Cardiac fibroblast (primary cell): ENCODE measurements at regions not wholly inside any gene's neighbourhood (a gene's known extent, or its start where the extent isn't known, plus 50 kb on each side); places are given as distances from the start of the nearest gene placed in this dataset.
A peak's percentile ranks its signal among the peaks of the same experiment; 100 is the strongest.

Experiments used
- DNase-seq, 2 donors: peaks; one replicate each; pipeline versions ENCODE4 v3.0.0 to v3.0.0-alpha.2; 2010; ENCODE audit warnings: low read depth in 2 of 2
- H3K4me3 ChIP-seq, 2 donors: replicated peaks in 1 of 2; 1 replicate in 1 of 2; 2 replicates in 1 of 2; pipeline ENCODE4 v1.5.1; 2011; ENCODE audit warnings: low read depth in 2 of 2, low read length in 2 of 2, mild to moderate bottlenecking in 2 of 2, moderate library complexity in 1 of 2
- TF ChIP-seq, protein P1 (sequence below): IDR thresholded peaks from one replicate; pipeline ENCODE4 v1.5.1; 2011; ENCODE audit warnings: low read depth, mild to moderate bottlenecking, low read length, inconsistent platforms

DNA sequence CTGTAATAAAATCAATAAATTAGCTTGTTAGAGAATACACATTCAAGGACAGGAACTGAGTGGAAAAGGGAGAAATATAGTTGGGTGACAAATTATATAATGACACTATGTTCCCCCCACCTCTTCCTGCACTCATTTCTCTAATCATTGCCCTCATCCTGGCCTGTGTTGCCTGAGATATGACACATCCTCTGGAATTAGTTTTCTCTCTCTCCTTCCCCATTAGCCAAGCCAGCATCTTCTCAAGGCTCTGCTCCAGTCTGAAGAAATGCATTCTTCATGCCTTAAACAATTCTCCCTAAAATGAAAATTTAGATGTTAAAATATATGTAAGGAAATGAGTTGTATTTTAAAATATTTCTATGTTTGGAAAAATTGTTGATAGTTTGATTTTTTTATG is 280.3 kb downstream of the POU4F1 start:
- H3K4me3 ChIP-seq: no peak overlapping the region
- TF ChIP-seq, protein P1, sequence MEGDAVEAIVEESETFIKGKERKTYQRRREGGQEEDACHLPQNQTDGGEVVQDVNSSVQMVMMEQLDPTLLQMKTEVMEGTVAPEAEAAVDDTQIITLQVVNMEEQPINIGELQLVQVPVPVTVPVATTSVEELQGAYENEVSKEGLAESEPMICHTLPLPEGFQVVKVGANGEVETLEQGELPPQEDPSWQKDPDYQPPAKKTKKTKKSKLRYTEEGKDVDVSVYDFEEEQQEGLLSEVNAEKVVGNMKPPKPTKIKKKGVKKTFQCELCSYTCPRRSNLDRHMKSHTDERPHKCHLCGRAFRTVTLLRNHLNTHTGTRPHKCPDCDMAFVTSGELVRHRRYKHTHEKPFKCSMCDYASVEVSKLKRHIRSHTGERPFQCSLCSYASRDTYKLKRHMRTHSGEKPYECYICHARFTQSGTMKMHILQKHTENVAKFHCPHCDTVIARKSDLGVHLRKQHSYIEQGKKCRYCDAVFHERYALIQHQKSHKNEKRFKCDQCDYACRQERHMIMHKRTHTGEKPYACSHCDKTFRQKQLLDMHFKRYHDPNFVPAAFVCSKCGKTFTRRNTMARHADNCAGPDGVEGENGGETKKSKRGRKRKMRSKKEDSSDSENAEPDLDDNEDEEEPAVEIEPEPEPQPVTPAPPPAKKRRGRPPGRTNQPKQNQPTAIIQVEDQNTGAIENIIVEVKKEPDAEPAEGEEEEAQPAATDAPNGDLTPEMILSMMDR: no peak
- DNase-seq: no peak

DNA sequence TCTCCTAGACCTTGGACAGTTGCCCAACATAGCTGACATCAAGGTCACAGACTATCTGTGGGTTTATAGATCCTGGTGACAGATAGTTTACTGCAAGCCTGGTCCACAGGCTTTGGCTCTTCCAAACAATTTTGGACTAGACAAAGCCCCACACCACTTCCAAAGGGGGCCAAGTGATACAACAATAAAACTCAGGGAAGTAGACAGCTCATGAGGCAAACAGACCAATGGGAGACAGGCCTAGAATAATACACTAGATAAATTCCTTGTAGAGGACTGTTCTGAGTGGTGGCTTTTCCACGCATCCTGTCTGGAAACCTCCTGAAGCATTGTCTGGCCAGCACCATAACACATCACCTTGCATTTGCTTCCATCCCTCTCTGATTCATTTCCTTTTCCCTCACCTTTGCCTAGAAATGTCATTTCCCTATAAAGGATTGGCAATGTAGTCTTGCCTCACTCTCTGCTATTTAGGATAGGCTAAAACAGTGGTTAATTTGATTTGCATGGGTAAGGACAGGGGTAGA is 284.2 kb downstream of the POU4F1 start:
- H3K4me3 ChIP-seq: no peak overlapping the region
- TF ChIP-seq, protein P1: no peak
- no peak for DNase-seq

DNA sequence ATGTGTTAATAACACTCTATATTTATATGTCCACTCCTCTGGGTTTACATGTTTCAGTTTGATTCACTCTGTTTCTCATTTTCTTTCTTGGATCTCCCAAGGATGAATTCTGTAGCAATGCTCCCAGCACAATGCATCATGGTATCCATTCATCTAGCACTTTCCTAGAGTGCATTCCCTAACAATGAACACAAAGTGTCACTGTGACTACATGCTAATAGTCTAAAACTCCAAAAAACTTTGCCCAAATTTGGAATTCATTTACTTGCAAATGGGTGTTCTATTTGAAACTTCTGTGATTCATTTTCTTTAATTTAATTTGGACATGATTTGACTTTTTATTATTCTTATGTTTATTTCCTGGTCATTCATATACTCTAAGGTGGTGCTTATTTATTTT is 286.3 kb downstream of the POU4F1 start:
- H3K4me3 ChIP-seq: no peak overlapping the region
- peak; percentile 14 to 38 for DNase-seq
- TF ChIP-seq, protein P1: peak; percentile 44

DNA sequence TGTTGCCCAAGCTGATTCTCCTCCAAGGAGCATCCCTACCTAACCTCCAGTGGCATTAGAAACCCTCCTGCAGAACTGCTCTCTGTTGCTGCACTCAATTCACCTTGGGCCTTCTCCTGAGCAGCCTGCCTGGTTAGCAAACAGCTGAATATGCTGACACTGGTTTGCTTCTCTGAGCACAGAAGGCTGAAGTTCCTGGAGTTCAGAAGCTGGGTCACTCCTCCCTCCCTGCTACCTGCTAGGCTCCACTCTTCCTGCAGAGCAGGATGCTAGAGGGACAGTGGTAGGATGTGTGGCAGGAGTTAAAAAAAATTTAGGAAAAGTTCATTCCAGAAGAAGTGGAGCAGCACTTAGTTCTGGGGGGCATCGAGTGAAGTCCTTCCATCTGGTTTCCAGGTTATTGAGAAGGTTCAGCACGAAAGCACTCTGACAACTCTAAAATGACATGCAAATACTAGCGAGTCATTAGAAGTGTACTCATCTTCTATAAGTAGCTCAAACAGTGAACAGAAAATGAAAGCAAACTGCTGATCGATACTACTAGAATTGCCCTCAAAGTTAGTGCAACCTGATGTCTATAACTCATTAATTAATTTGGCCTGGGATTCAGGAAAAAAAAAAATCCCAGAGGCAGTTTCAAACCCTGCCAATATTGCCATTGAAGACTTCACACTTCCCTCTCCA is 293.7 kb downstream of the POU4F1 start:
- no peak for DNase-seq

DNA sequence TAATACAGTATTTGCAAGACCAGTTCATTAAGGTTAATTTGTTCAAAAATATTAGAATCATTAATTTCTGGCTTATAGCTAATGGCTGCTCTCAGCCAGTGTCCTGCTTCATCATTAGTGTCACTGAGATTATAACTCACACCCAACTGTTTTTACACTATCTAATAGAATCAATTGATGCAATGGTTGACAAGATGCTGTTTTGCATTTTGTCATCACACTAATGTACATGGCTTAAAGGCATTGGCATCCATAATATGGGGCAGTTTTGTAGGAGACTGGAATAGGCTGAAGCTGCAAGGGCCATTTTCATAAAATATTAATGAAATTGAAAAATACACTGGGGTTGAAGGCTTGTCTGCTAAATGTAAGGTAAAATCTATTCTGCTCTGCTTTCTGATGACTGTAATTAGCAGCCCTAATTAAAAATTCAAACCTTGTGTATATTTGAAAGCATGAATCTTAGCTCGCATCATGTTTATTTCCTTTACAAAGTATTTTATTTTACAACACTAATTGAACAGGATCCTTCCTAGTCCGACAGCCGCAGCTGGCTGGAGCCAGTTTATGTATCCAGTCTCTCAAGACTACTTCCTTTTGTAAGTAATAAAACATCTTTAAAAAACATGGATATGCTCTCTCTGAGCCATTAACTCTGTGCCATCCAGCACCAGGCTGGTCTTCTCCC is 296.7 kb downstream of the POU4F1 start:
- H3K4me3 ChIP-seq: no peak overlapping the region
- TF ChIP-seq, protein P1: no peak
- no peak for DNase-seq

More for the DNA sequence above, 293.7 kb downstream of the POU4F1 start:
- H3K4me3 ChIP-seq: no peak overlapping the region
- TF ChIP-seq, protein P1: no peak

DNA sequence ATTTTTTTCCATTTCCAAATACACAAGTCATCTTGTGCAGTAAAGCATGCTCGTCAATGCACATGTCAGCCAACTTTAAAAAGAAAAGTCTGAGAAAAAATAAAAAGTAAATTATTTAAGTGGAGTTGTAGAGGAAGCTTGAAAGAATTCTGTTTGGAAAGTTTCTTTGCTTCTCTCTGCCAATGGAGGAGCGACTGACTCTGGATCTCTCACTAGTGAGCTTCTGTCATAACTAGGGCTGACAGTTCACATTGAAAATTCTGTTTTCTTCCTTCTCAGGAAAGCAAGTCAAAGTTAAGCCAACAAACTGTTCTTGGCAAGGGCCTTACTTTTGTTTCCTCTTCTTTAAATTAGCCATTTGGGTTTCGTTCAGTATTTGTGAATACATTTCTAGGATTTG is 298.2 kb downstream of the POU4F1 start:
- TF ChIP-seq, protein P1: no peak
- DNase-seq: no peak
- H3K4me3 ChIP-seq: no peak overlapping the region
